Astrocyte (in vitro differentiated cells and primary cell): ENCODE measurements at regions not wholly inside any gene's neighbourhood (a gene's known extent, or its start where the extent isn't known, plus 50 kb on each side); places are given as distances from the start of the nearest gene placed in this dataset.

Source experiments
- DNase-seq: peaks from one replicate; pipeline ENCODE4 v3.0.0-alpha.2; 2010; ENCODE audit warnings: low read depth
- FAIRE-seq: peaks from 2 replicates; lab custom pipeline; 2011; peaks lifted over from hg19 to GRCh38; lab: Jason Lieb, UNC
- H2AFZ ChIP-seq: 2 replicates; pipeline ENCODE4 v1.6.0; 2012; ENCODE audit warnings: low read depth, low read length, inconsistent platforms
- H3K27ac ChIP-seq: 2 replicates; pipeline ENCODE4 v1.5.1; 2011; ENCODE audit warnings: low read depth, low read length, inconsistent platforms
- H3K27me3 ChIP-seq: 2 replicates; pipeline ENCODE4 v1.6.0; 2011; ENCODE audit warnings: low read length, inconsistent platforms; ENCODE audit not compliant: insufficient read depth
- H3K36me3 ChIP-seq: 2 replicates; pipeline ENCODE4 v1.5.1; 2011; ENCODE audit warnings: low read length, inconsistent platforms; ENCODE audit not compliant: insufficient read depth
- H3K4me1 ChIP-seq: 2 replicates; pipeline ENCODE4 v1.5.1; 2011; ENCODE audit warnings: low read length, inconsistent platforms; ENCODE audit not compliant: insufficient read depth
- H3K4me2 ChIP-seq: 2 replicates; pipeline ENCODE4 v1.6.0; 2012; ENCODE audit warnings: low read length, inconsistent platforms
- H3K4me3 ChIP-seq: 2 replicates; pipeline ENCODE4 v1.5.1; 2011; ENCODE audit warnings: low read depth, mild to moderate bottlenecking, low read length, inconsistent platforms; ENCODE audit not compliant: insufficient read depth
- H3K79me2 ChIP-seq: 2 replicates; pipeline ENCODE4 v1.6.0; 2012; ENCODE audit warnings: mild to moderate bottlenecking, low read length, inconsistent platforms; ENCODE audit not compliant: insufficient read depth
- H3K9ac ChIP-seq: 2 replicates; pipeline ENCODE4 v1.6.0; 2012; ENCODE audit warnings: mild to moderate bottlenecking, low read length, inconsistent platforms
- H3K9me3 ChIP-seq: 2 replicates; pipeline ENCODE4 v1.5.1; 2012; ENCODE audit warnings: low read depth, mild to moderate bottlenecking, low read length, inconsistent platforms; ENCODE audit not compliant: insufficient read depth
- H4K20me1 ChIP-seq: 2 replicates; pipeline ENCODE4 v1.6.0; 2012; ENCODE audit warnings: low read length, inconsistent platforms; ENCODE audit not compliant: insufficient read depth
- H3K27ac Mint-ChIP-seq: one replicate; pipeline ENCODE4 v1.8.0; 2021; ENCODE audit warnings: mild to moderate bottlenecking, mixed read lengths; ENCODE audit not compliant: unreplicated experiment
- H3K27me3 Mint-ChIP-seq: one replicate; pipeline ENCODE4 v1.8.0; 2021; ENCODE audit warnings: low read depth, mixed read lengths; ENCODE audit not compliant: unreplicated experiment
- H3K36me3 Mint-ChIP-seq: one replicate; pipeline ENCODE4 v1.8.0; 2021; ENCODE audit warnings: low read depth, mixed read lengths; ENCODE audit not compliant: unreplicated experiment
- H3K4me1 Mint-ChIP-seq: one replicate; pipeline ENCODE4 v1.8.0; 2021; ENCODE audit warnings: low read depth, mixed read lengths; ENCODE audit not compliant: unreplicated experiment
- H3K4me3 Mint-ChIP-seq: one replicate; pipeline ENCODE4 v1.8.0; 2021; ENCODE audit warnings: mild to moderate bottlenecking, moderate library complexity, mixed read lengths; ENCODE audit not compliant: unreplicated experiment
- H3K9me3 Mint-ChIP-seq: one replicate; pipeline ENCODE4 v1.8.0; 2021; ENCODE audit warnings: mild to moderate bottlenecking, mixed read lengths; ENCODE audit not compliant: unreplicated experiment
- CTCF ChIP-seq: IDR thresholded peaks from 2 replicates; pipeline ENCODE4 v1.5.1; 2011; ENCODE audit warnings: low read depth, mild to moderate bottlenecking, inconsistent platforms, low read length, moderate library complexity; ENCODE audit not compliant: insufficient read depth
- EZH2 ChIP-seq: IDR thresholded peaks from 2 replicates; pipeline ENCODE4 v1.6.1; 2012; ENCODE audit warnings: mild to moderate bottlenecking, low read length, inconsistent platforms; ENCODE audit not compliant: insufficient read depth

- DNase-seq = no peak
- Histone ChIP-seq H3K27ac (no peak overlapping the region), H3K27me3 (no peaks in the 10 kb centered on the region), H3K4me3 (no peak overlapping the region), H3K36me3 (no peaks in the 10 kb centered on the region), H3K9me3 (no peaks in the 10 kb centered on the region), H2AFZ (no peak overlapping the region), H4K20me1 (no peaks in the 10 kb centered on the region), H3K4me1 (no peaks in the 10 kb centered on the region), H3K9ac (no peak overlapping the region), H3K4me2 (no peak overlapping the region), H3K79me2 (no peaks in the 10 kb centered on the region)
- no peaks in the 10 kb centered on the region for H3K36me3 Mint-ChIP-seq
- peak; percentile 55 for FAIRE-seq
- no peaks in the 10 kb centered on the region for H3K9me3 Mint-ChIP-seq
- H3K27ac Mint-ChIP-seq = no peak overlapping the region
- H3K4me1 Mint-ChIP-seq = no peaks in the 10 kb centered on the region
- TF ChIP-seq CTCF (no peak), EZH2 (no peak)
- H3K4me3 Mint-ChIP-seq = no peak overlapping the region
- no peaks in the 10 kb centered on the region for H3K27me3 Mint-ChIP-seq
Observed at GRCh38 chrX:146056511-146057081, 239.0 kb downstream of the SLITRK2 start.

GRCh38 chrX:146064156-146064555 is 246.5 kb downstream of the SLITRK2 start:
- no peak overlapping the region for H3K27ac ChIP-seq
- H3K4me1 ChIP-seq = no peaks in the 10 kb centered on the region
- H3K4me2 ChIP-seq = no peak overlapping the region
- no peak overlapping the region for H3K27ac Mint-ChIP-seq
- H3K27me3 ChIP-seq = no peaks in the 10 kb centered on the region
- no peak overlapping the region for H2AFZ ChIP-seq
- H3K9ac ChIP-seq = no peak overlapping the region
- no peak overlapping the region for H3K4me3 Mint-ChIP-seq
- no peak for DNase-seq
- H3K27me3 Mint-ChIP-seq = no peaks in the 10 kb centered on the region
- no peak for FAIRE-seq
- TF ChIP-seq CTCF (no peak), EZH2 (no peak)
- H4K20me1 ChIP-seq = no peaks in the 10 kb centered on the region
- H3K9me3 Mint-ChIP-seq = no peaks in the 10 kb centered on the region
- no peaks in the 10 kb centered on the region for H3K9me3 ChIP-seq
- H3K4me3 ChIP-seq = no peak overlapping the region
- no peaks in the 10 kb centered on the region for H3K36me3 ChIP-seq
- H3K79me2 ChIP-seq = no peaks in the 10 kb centered on the region
- H3K4me1 Mint-ChIP-seq = no peaks in the 10 kb centered on the region
- no peaks in the 10 kb centered on the region for H3K36me3 Mint-ChIP-seq

GRCh38 chrX:146090732-146091131 is 273.1 kb downstream of the SLITRK2 start:
- Histone ChIP-seq H3K27me3 (no peaks in the 10 kb centered on the region), H2AFZ (no peak overlapping the region), H3K27ac (no peak overlapping the region), H3K4me2 (no peak overlapping the region), H3K4me3 (no peak overlapping the region), H4K20me1 (no peaks in the 10 kb centered on the region), H3K4me1 (no peaks in the 10 kb centered on the region), H3K9me3 (no peaks in the 10 kb centered on the region), H3K79me2 (no peaks in the 10 kb centered on the region), H3K36me3 (no peaks in the 10 kb centered on the region), H3K9ac (no peak overlapping the region)
- Mint-ChIP-seq H3K36me3 (no peaks in the 10 kb centered on the region), H3K4me1 (no peaks in the 10 kb centered on the region), H3K27ac (no peak overlapping the region), H3K4me3 (no peak overlapping the region), H3K27me3 (no peaks in the 10 kb centered on the region), H3K9me3 (peaks cover 4% of the 10 kb centered on the region)
- TF ChIP-seq CTCF (no peak), EZH2 (no peak)
- FAIRE-seq (peak; percentile 34), DNase-seq (no peak)
